IPS-NIHi11 (cell line): ENCODE measurements at regions not wholly inside any gene's neighbourhood (a gene's known extent, or its start where the extent isn't known, plus 50 kb on each side); places are given as distances from the start of the nearest gene placed in this dataset.
"Not testable (repeated sequence)": the region's sequence is repeated elsewhere in the genome, so short reads cannot be mapped to it uniquely, and the experiment has no call there.

Experiments used
- DNase-seq: peaks from one replicate; pipeline ENCODE4 v3.0.0; 2012; ENCODE audit warnings: mixed read lengths, low spot score

GRCh38 chr18:35770376-35771014 lies 189.0 kb downstream of the GALNT1 start:
- DNase-seq = no peak

- no peak for DNase-seq
Measured at GRCh38 chr18:35771172-35771571, 189.6 kb downstream of the GALNT1 start.

- peak; percentile 64 for DNase-seq
Measured at GRCh38 chr18:35775887-35776286, 194.3 kb downstream of the GALNT1 start.

GRCh38 chr18:35776473-35776872 lies 194.9 kb downstream of the GALNT1 start:
- DNase-seq = no peak

- peak; percentile 31 for DNase-seq
Measured at GRCh38 chr18:35777039-35777438, 195.4 kb upstream of the RMP24 start.

GRCh38 chr18:35778850-35779627 lies 193.4 kb upstream of the RMP24 start:
- DNase-seq = no peak

- DNase-seq = no peak
Measured at GRCh38 chr18:35780937-35781336, 191.5 kb upstream of the RMP24 start.

GRCh38 chr18:35782926-35783325 lies 189.6 kb upstream of the RMP24 start:
- no peak for DNase-seq

GRCh38 chr18:35786365-35787042 lies 186.0 kb upstream of the RMP24 start:
- DNase-seq = no peak

GRCh38 chr18:35789543-35789942 lies 182.9 kb upstream of the RMP24 start:
- no peak for DNase-seq

- no peak for DNase-seq
Measured at GRCh38 chr18:35797948-35798347, 174.5 kb upstream of the RMP24 start.

- no peak for DNase-seq
Measured at GRCh38 chr18:35803551-35803950, 168.9 kb upstream of the RMP24 start.

GRCh38 chr18:35804377-35804776 lies 168.1 kb upstream of the RMP24 start:
- no peak for DNase-seq

GRCh38 chr18:35807811-35808335 lies 164.6 kb upstream of the RMP24 start:
- DNase-seq = no peak

- DNase-seq = no peak
Measured at GRCh38 chr18:35808796-35809195, 163.7 kb upstream of the RMP24 start.

- DNase-seq = no peak
Measured at GRCh38 chr18:35810520-35810919, 162.0 kb upstream of the RMP24 start.

- no peak for DNase-seq
Measured at GRCh38 chr18:35811896-35812295, 160.6 kb upstream of the RMP24 start.

- DNase-seq = not testable (repeated sequence)
Measured at GRCh38 chr18:35815011-35815410, 157.5 kb upstream of the RMP24 start.

- no peak for DNase-seq
Measured at GRCh38 chr18:35816003-35816402, 156.5 kb upstream of the RMP24 start.

GRCh38 chr18:35817604-35818352 lies 154.7 kb upstream of the RMP24 start:
- DNase-seq = no peak

GRCh38 chr18:35818353-35818667 lies 154.2 kb upstream of the RMP24 start:
- no peak for DNase-seq

GRCh38 chr18:35822413-35822812 lies 150.1 kb upstream of the RMP24 start:
- DNase-seq = no peak
